HG03521 (cell line): ENCODE measurements at regions not wholly inside any gene's neighbourhood (a gene's known extent, or its start where the extent isn't known, plus 50 kb on each side); places are given as distances from the start of the nearest gene placed in this dataset.
A peak's percentile ranks its signal among the peaks of the same experiment; 100 is the strongest.
"Not testable (repeated sequence)": the region's sequence is repeated elsewhere in the genome, so short reads cannot be mapped to it uniquely, and the experiment has no call there.

ENCODE experiments used
- ATAC-seq: cut with Tn5 transposase; IDR thresholded peaks from one replicate; pipeline ENCODE4 v1.9.1; 2021; ENCODE audit warnings: mild to moderate bottlenecking, moderate library complexity; ENCODE audit not compliant: unreplicated experiment

DNA sequence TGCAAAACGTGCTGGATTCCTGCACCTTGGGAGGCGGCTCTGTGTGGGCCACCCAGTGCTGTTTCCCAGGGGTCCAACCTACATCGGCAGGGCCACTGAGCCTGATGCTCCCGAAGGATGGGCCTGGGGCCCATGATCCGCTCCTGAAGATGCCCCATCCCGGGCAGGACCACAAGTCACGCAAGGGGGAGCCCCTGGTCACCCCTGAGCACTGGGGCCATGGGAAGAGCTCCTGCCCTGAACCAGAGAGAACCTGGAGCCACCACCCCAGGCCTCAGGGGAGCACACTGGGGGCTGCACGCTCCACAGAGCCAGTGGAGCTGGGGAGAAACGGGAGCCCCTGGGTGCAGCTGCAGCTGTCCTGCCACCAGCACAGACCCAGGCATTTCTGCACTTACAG lies 124.6 kb upstream of the SFSWAP start:
- no peak for ATAC-seq

DNA sequence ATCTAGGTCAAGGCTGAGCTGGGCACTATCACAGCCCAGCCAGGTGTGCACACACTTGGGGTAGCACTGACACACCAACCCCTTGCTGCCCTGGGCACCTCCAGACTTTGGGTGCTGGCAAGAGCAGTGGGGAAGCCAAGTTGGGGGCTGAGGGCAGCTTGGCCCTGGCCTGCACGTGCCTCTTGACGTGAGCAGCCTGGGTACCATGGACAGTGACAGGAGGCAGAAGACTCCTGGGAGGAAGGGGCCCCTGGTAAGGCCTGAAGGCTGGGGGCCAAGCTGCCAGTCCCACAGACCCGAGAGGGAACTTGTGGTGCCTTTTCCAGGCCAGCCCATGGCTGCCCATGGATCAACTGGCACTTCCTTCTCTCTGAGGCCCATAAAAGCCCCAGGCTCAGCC lies 124.1 kb upstream of the SFSWAP start:
- ATAC-seq = no peak

DNA sequence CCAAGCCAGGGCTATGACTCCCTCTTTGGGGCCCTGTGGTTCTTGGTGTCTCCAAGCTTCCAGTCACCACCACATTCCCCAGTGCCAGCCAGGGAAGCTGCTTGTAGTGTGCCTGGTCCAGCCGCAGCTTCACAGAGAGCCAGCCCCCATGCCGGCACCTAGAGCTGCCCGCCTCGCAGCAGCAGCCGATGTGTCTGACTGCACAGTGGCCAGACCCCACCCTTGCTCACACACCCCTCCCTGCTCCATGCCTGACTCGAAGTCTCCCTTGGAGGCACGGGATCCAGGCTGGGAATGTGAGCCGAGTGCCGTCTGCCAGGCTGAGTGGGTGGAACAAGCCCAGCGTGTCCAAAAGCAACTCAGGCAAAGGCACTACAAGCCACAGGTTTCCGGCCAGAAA lies 123.3 kb upstream of the SFSWAP start:
- no peak for ATAC-seq

DNA sequence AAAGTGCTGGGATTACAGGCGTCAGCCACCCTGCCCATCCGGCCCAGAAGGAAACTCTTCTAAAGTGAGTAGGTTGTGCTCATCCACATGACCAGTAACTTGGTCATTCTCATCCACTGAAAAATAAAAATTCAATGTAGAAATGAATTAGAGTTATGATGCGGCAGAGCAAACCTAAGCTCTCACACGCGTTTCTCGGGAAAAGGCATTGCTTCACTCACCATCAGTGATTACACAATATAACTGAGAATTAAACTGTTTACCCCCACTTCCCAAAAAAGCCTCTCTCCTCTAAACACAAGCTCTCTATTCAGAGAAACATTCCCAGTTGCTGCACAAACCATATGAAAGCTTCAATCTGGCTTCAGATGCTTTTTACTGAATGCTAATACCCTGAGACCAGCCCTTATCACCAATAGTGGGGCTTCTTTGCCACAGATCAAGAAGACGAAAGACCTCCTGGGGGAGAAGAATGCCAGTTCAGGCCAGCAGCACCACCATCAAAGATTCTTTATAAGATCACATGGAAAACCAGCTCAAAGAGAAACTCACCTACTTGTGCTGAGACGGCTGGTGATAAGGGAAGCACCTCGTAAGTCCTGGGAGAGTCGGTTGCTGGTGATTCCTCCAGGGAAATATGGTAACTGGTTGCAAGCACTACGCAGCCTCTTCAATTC lies 121.5 kb upstream of the SFSWAP start:
- no peak for ATAC-seq

- ATAC-seq = no peak
Measured at GRCh38 chr12:131589966-131590365, 120.9 kb upstream of the SFSWAP start.

DNA sequence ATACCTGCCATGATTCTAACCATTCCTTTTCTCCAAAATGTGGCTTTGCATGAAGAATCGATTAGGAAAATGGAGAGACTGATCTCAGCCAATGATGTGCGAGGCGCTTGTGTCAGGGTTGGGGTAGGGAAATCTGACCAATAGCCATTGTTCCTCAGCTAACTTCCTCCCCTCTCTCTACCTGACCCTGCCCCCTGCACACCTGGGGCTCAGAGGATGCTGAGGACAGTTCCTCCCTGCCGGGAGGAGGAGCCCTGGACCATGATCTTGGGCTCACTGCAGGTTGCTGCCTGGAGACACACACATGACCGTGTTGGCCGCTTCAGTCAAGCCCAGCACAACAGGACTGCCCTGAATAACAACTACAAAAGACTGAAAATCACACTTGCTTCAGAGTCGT lies 119.8 kb upstream of the SFSWAP start:
- ATAC-seq = no peak

DNA sequence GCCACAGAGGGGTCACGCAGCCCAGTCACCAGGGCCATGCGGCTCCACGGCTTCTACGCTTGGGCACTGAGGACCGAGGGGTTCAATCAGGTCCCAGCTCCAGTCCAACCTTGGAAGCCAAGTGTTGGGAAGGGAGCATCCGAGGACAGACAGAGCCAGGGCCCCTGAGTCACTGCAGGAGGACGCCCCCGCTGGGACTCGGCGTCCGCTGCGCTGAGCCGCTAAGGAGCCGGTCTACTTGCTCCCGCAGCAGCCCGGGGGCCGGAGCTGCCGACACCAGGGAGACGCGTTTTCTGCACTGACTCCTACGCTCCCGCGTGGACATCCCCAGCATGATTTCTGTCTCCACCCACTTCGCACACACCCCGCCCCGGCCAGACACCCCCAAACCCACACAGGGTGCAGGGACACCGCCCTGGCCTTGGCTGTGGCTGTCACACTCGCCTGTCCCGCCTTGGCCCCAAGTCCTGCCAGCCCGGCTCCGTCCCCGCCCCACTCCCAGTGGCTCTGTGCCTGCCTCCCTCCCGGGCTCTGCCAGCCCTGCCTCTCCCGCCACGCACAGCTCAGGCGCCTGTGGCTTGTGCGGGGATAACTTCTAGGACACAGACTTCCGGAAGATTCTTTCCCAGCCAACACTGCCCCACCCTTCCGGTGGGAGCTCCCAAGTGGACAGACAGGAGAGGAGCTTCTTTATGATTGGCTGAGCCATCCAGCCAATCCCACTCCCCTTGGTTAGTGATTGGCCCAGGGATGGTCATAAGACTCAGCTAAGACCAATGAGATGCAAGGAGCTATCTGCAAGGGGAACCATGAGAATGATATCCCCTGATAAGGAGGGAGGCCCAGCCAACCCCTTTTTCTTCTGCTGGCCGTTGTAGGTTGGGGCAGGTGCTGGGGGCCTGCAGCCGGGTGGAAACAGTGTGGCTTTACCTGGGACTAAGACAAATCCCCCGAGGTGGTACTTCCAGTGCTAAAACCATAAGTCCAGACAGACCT lies 118.9 kb upstream of the SFSWAP start:
- no peak for ATAC-seq

DNA sequence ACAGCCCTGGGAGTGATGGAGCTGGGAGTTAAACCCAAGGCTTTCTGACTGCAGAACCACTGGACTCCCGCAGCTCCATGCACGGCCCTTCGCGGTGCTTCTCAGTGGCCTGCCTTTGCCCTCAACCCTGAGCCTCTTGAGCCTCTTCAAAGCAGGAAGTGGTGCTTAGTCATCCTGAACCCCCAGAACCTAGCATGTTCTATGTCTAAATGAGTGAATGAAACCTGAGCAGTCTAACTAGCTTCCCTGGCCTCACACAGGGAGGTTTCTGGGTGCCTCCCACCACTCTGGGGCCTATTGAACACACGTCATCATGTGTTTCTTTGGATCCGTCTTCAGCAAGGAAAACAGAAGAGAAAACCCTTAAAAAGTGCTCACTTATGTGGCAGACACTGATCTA lies 117.9 kb upstream of the SFSWAP start:
- peak; percentile 94 for ATAC-seq

- ATAC-seq = no peak
Measured at GRCh38 chr12:131593406-131593805, 117.5 kb upstream of the SFSWAP start.

GRCh38 chr12:131596115-131596514 lies 114.8 kb upstream of the SFSWAP start:
- ATAC-seq = no peak

DNA sequence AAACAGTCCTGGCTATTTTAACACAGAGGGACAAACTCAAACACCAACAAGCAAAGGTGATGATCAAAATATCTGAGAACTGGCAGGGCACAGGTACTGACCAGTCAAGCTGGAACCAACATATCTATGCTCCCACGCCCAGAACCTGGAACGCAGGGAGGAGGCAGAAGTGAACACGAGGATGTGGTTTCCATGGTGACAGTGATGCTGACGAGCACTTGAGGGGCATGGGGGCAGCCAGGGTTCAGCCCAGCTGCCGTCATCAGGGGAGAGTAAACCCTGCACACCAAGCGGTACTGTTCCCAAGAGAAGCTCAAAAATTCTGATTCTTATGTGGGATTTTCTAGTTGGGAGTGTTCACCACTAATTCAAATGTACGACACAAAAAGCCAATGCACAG lies 113.6 kb upstream of the SFSWAP start:
- ATAC-seq = no peak

GRCh38 chr12:131598717-131599116 lies 112.2 kb upstream of the SFSWAP start:
- no peak for ATAC-seq

GRCh38 chr12:131599190-131600159 lies 111.4 kb upstream of the SFSWAP start:
- ATAC-seq = no peak

DNA sequence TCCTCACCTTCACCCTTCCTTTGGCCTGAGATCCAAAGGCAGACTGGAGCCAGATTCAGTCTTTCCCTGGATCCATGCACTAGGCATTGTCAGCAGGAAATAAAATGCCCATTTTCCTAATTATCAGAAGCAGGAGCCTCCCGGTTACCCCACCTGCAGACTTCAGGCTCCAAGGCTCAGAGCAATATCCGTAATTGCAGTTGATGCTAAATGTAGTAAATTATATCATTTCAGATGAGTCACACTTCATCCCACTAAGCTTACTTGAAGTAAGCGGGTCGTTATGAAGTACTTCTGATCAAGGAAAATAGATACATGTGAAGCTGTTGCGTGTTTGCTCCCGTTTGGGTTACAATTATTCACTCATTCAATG lies 110.7 kb upstream of the SFSWAP start:
- ATAC-seq = no peak

DNA sequence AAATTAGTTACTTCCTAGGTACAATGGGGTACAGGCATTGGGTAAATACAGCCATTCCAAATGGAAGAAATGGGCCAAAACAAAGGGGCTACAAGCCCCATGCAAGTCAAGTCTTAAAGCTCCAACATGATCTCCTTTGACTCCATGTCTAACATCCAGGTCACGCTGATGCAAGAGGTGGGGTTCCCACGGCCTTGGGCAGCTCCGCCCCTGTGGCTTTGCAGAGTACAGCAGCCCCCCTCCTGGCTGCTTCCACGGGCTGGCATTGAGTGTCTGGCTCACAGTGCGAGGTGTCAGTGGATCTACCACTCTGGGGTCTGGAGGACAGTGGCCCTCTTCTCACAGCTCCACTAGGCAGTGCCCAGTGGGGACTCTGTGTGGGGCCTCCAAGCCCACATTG lies 109.4 kb upstream of the SFSWAP start:
- ATAC-seq = not testable (repeated sequence)

DNA sequence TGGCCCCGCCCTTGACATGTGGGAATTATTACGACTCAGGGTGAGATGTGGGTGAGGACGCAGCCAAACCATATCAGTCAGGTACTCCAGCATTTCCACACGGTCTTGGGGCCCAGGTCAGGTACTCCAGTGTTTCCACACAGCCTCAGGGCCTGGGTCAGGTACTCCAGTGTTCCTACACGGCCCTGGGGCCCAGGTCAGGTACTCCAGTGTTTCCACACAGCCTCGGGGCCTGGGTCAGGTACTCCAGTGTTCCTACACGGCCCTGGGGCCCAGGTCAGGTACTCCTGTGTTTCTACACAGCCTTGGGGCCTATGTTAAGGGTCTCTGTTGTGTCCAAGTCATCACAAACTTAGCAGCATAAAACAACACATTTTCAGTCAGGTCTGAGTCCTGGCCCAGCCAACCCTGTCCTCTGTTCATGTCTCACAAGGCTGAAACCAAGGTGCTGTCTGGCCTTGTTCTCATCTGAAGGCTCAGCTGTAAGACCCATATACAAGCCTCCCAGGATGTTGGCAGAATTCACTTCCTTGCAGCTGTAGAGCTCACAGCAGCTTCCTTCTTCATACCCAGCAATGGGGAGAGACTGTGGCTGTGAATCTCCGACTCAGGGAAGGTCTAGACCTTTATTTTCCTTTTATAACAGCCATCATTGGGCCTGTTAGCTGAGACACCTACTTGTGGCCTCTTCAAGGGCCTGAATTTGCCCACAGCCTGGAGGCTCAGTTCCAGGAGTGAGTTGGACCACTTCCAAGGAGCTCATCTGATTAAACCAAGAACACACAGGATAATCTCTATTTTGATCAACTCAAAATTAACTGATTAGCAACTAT lies 107.6 kb upstream of the SFSWAP start:
- no peak for ATAC-seq

DNA sequence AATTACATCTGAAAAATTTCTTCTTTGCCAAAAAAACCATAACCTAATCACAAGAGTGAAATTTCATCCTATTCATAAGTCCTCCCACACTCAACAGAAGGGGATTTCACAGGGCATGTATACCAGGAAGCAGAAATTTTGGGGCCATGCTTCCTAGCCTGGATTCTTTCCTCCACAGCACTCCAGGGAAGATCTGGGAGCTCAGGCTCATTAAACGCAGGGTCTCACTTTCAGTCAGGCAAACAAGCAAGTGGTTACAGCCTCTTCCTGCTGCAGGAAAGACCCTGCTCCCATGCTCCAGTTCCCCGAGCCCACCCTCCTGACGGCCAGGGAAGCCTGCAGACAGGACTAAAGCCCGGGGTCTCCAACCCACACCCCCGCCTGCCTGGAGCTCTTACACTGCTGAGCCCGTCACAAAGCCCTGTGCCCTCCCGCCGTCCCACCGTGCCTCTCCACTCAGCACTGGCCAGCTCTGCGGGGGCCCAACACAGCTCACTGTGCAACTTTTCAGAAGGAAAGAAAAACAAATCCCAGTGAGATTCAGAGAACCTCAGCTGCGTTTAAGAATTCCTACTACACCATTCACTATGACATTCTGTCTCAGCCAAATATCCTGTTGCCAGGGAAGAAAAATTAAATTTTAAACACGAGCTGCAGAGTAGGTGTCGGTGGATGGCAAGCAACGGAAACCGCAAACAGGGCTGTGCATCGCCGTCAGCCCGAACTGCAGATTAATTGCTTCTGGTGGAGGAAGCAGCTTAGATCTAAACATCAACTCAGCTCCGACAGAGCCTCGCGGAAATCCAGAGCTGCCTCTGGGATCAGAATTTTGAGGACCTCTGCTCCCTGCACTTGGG lies 106.7 kb upstream of the SFSWAP start:
- ATAC-seq = no peak

DNA sequence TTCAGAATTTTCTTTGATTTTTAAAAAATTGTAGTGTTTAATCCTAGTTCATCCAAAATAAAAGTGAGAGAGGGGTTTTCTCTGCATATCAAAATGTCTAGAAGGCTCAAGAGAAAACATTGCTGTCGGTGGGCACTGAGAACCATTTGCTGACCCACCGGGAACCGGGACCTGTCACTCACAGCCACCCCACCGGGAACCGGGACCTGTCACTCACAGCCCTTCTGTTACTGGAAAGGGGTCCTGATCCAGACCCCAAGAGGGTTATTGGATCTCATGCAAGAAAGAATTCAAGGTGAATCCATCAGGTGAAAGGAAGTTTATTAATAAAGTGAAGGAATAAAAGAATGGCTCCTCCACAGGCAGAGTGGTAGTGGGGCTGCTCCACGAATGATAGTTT lies 106.0 kb upstream of the SFSWAP start:
- no peak for ATAC-seq

DNA sequence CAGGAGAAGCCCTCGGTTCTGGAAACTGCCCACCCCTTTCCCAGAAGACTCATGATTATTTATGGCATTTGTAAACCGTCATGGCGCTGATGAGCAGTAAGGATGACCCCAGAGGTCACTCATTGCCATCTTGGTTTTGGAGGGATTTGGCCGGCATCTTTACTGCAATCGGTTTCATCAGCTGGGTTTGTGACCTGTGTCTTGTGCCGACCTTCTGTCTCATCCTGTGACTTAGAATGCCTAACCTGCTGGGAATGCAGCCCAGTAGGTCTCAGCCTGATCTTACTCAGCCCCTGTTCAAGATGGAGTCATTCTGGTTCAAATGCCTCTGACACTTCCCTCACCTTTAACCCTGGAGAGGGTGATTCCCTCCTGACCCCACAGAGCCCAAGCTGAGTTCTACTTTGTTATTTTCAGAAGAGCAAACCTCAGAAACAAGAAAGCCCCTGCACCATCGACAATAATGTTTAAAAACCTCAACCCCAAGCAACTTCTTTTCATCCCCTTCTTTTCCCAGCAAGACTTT lies 105.5 kb upstream of the SFSWAP start:
- ATAC-seq = no peak
